ENCODE measurements at regions not wholly inside any gene's neighbourhood (a gene's known extent, or its start where the extent isn't known, plus 50 kb on each side); places are given as distances from the start of the nearest gene placed in this dataset.

DNA sequence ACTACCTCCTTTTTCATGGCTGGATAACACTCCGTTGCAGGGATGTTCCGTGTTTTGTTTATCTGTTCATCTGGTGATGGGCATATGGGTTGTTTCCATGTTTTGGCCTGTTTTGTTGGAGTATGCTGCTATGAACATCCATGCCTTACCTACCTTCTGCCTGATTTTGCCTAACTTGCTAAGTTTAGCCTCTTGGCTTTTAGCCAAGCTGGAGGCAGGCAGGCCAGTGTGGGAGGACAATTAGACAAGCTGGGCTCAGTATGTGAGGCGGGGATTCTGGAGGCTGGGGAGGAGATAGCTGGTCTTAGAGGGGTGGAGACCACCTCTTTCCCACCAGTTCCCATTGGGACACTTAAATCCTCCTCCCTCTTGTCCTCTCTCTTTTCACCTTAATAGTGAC lies 98.4 kb upstream of the WNT4 start:
- H3K9me3 ChIP-seq (ENCODE audit: control insufficient read depth in 2 of 3, low read length in 3 of 3): no peaks in the 10 kb centered on the region
- Mint-ChIP-seq H3K9me3 (no peaks in the 10 kb centered on the region), H3K27ac (no peak overlapping the region), H3K27me3 (peaks cover 0 to 6% (median 0%) of the 10 kb centered on the region in 5 donors), H3K36me3 (no peaks in the 10 kb centered on the region), H3K4me1 (no peaks in the 10 kb centered on the region), H3K4me3 (no peak overlapping the region)
- intact Hi-C loops (cut with micrococcal nuclease): no loop called here
- no peaks in the 10 kb centered on the region for H3K4me1 ChIP-seq (ENCODE audit: control insufficient read depth in 2 of 2, insufficient read depth in 2 of 2, low read length in 2 of 2)
- POLR2A ChIA-PET: no interaction called here
- H3K36me3 ChIP-seq (ENCODE audit: control insufficient read depth in 2 of 3, insufficient read depth in 3 of 3, low read length in 3 of 3): no peaks in the 10 kb centered on the region
- H3K4me3 ChIP-seq (ENCODE audit: low read length): no peak overlapping the region
- no peak for DNase-seq
- ATAC-seq: no peak
- H3K27me3 ChIP-seq (ENCODE audit: control insufficient read depth in 2 of 2, insufficient read depth in 2 of 2, low read length in 2 of 2): no peaks in the 10 kb centered on the region
- no peak overlapping the region for H3K27ac ChIP-seq (ENCODE audit: low read depth, low read length)
- CTCF ChIA-PET: no interaction called here

- no peaks in the 10 kb centered on the region for H3K4me1 ChIP-seq (ENCODE audit: control insufficient read depth in 2 of 2, insufficient read depth in 2 of 2, low read length in 2 of 2)
- Mint-ChIP-seq H3K27me3 (peaks cover 0 to 10% (median 0%) of the 10 kb centered on the region in 5 donors), H3K4me3 (no peak overlapping the region), H3K27ac (no peak overlapping the region), H3K4me1 (no peaks in the 10 kb centered on the region), H3K9me3 (no peaks in the 10 kb centered on the region), H3K36me3 (no peaks in the 10 kb centered on the region)
- no peak overlapping the region for H3K4me3 ChIP-seq (ENCODE audit: low read length)
- CTCF ChIA-PET: no interaction called here
- no peak overlapping the region for H3K27ac ChIP-seq (ENCODE audit: low read depth, low read length)
- no peaks in the 10 kb centered on the region for H3K9me3 ChIP-seq (ENCODE audit: control insufficient read depth in 2 of 3, low read length in 3 of 3)
- DNase-seq (no peak), ATAC-seq (no peak)
- intact Hi-C loops (cut with micrococcal nuclease): no loop called here
- no peaks in the 10 kb centered on the region for H3K27me3 ChIP-seq (ENCODE audit: control insufficient read depth in 2 of 2, insufficient read depth in 2 of 2, low read length in 2 of 2)
- POLR2A ChIA-PET: no interaction called here
- H3K36me3 ChIP-seq (ENCODE audit: control insufficient read depth in 2 of 3, insufficient read depth in 3 of 3, low read length in 3 of 3): no peaks in the 10 kb centered on the region
These were observed 98.9 kb upstream of the WNT4 start for GRCh38 chr1:22241811-22242210.

DNA sequence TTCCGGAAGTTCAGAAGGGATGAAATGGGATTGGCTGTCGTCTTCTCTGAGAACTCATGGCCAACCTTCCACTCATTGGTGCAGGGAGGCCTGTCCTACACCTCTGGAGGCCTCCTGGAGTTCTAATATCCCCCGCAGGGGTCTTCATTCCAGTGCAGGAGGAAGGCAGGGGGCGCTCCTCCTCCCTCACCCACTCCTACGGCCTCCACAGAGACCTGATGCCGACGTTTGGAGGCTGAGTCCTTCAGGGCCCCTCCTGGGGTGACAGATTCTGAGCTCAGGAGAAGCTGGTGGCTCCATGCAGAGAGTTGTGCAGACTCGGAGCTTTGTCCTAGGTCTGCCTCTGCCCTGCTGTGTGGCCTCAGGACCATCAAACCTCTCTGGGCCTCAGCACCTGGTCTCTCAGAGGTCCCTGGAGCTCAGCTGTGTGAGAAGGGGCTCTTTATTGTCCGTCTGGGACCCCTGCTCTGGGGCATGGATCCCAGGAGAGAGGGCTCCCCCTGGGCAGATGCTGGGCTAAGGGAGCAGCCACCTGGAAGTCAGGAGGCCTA lies 102.3 kb upstream of the WNT4 start:
- no peak for DNase-seq
- Histone ChIP-seq H3K9me3 (ENCODE audit: control insufficient read depth in 2 of 3, low read length in 3 of 3) (no peaks in the 10 kb centered on the region), H3K27ac (ENCODE audit: low read depth, low read length) (no peak overlapping the region), H3K4me3 (ENCODE audit: low read length) (no peak overlapping the region), H3K36me3 (ENCODE audit: control insufficient read depth in 2 of 3, insufficient read depth in 3 of 3, low read length in 3 of 3) (no peaks in the 10 kb centered on the region), H3K27me3 (ENCODE audit: control insufficient read depth in 2 of 2, insufficient read depth in 2 of 2, low read length in 2 of 2) (no peaks in the 10 kb centered on the region), H3K4me1 (ENCODE audit: control insufficient read depth in 2 of 2, insufficient read depth in 2 of 2, low read length in 2 of 2) (no peaks in the 10 kb centered on the region)
- no peaks in the 10 kb centered on the region for H3K4me1 Mint-ChIP-seq
- no peaks in the 10 kb centered on the region for H3K36me3 Mint-ChIP-seq
- ChIA-PET POLR2A (no interaction called here), CTCF (no interaction called here)
- no peak for ATAC-seq
- H3K27ac Mint-ChIP-seq: no peak overlapping the region
- peaks cover 0 to 19% (median 5%) of the 10 kb centered on the region in 5 donors for H3K27me3 Mint-ChIP-seq
- intact Hi-C loops (cut with micrococcal nuclease): no loop called here
- no peaks in the 10 kb centered on the region for H3K9me3 Mint-ChIP-seq
- no peak overlapping the region for H3K4me3 Mint-ChIP-seq

DNA sequence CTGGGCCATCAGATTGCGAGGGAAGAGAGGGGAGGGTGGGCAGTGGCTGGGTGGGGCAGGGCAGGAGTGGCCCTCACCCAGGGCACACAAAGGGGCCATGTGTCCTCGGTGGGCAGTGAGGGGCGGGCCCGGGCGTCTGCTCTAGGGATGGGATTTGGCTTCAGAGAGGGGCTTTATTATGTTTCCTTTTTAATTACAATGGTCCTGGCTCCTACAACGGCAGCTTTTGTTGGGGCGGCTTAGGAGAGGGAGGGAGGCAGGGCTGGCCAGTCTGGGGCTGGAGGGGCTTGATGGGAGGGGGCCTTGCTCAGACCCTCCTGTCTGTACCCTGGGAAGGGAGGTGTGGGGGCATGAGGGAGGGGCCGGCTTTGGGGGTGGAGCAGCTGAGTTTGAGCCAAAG lies 102.8 kb upstream of the WNT4 start:
- Mint-ChIP-seq H3K36me3 (no peaks in the 10 kb centered on the region), H3K9me3 (no peaks in the 10 kb centered on the region), H3K4me3 (no peak overlapping the region), H3K4me1 (no peaks in the 10 kb centered on the region), H3K27ac (no peak overlapping the region), H3K27me3 (peaks cover 0 to 22% (median 5%) of the 10 kb centered on the region in 5 donors)
- Histone ChIP-seq H3K27me3 (ENCODE audit: control insufficient read depth in 2 of 2, insufficient read depth in 2 of 2, low read length in 2 of 2) (no peaks in the 10 kb centered on the region), H3K27ac (ENCODE audit: low read depth, low read length) (no peak overlapping the region), H3K36me3 (ENCODE audit: control insufficient read depth in 2 of 3, insufficient read depth in 3 of 3, low read length in 3 of 3) (no peaks in the 10 kb centered on the region), H3K4me1 (ENCODE audit: control insufficient read depth in 2 of 2, insufficient read depth in 2 of 2, low read length in 2 of 2) (no peaks in the 10 kb centered on the region), H3K9me3 (ENCODE audit: control insufficient read depth in 2 of 3, low read length in 3 of 3) (no peaks in the 10 kb centered on the region), H3K4me3 (ENCODE audit: low read length) (no peak overlapping the region)
- CTCF ChIA-PET: no interaction called here
- no peak for ATAC-seq
- intact Hi-C loops (cut with micrococcal nuclease): no loop called here
- no peak for DNase-seq
- POLR2A ChIA-PET: no interaction called here

- no peaks in the 10 kb centered on the region for H3K4me1 Mint-ChIP-seq
- H3K4me3 ChIP-seq (ENCODE audit: low read length): no peak overlapping the region
- H3K4me1 ChIP-seq (ENCODE audit: control insufficient read depth in 2 of 2, insufficient read depth in 2 of 2, low read length in 2 of 2): no peaks in the 10 kb centered on the region
- CTCF ChIA-PET: no interaction called here
- no peaks in the 10 kb centered on the region for H3K36me3 ChIP-seq (ENCODE audit: control insufficient read depth in 2 of 3, insufficient read depth in 3 of 3, low read length in 3 of 3)
- H3K36me3 Mint-ChIP-seq: no peaks in the 10 kb centered on the region
- POLR2A ChIA-PET: no interaction called here
- H3K9me3 ChIP-seq (ENCODE audit: control insufficient read depth in 2 of 3, low read length in 3 of 3): no peaks in the 10 kb centered on the region
- H3K27ac ChIP-seq (ENCODE audit: low read depth, low read length): no peak overlapping the region
- ATAC-seq (no peak), DNase-seq (no peak)
- no peaks in the 10 kb centered on the region for H3K27me3 ChIP-seq (ENCODE audit: control insufficient read depth in 2 of 2, insufficient read depth in 2 of 2, low read length in 2 of 2)
- H3K9me3 Mint-ChIP-seq: no peaks in the 10 kb centered on the region
- no peak overlapping the region for H3K4me3 Mint-ChIP-seq
- intact Hi-C loops (cut with micrococcal nuclease): no loop called here
- no peak overlapping the region for H3K27ac Mint-ChIP-seq
- peaks cover 0 to 24% (median 8%) of the 10 kb centered on the region in 5 donors for H3K27me3 Mint-ChIP-seq
These were observed 104.0 kb upstream of the WNT4 start for GRCh38 chr1:22246755-22247480.

- Histone ChIP-seq H3K27ac (ENCODE audit: low read depth, low read length) (no peak overlapping the region), H3K36me3 (ENCODE audit: control insufficient read depth in 2 of 3, insufficient read depth in 3 of 3, low read length in 3 of 3) (no peaks in the 10 kb centered on the region), H3K27me3 (ENCODE audit: control insufficient read depth in 2 of 2, insufficient read depth in 2 of 2, low read length in 2 of 2) (no peaks in the 10 kb centered on the region), H3K4me3 (ENCODE audit: low read length) (no peak overlapping the region), H3K4me1 (ENCODE audit: control insufficient read depth in 2 of 2, insufficient read depth in 2 of 2, low read length in 2 of 2) (no peaks in the 10 kb centered on the region), H3K9me3 (ENCODE audit: control insufficient read depth in 2 of 3, low read length in 3 of 3) (no peaks in the 10 kb centered on the region)
- Mint-ChIP-seq H3K9me3 (no peaks in the 10 kb centered on the region), H3K4me1 (no peaks in the 10 kb centered on the region), H3K4me3 (no peak overlapping the region), H3K27ac (no peak overlapping the region), H3K36me3 (no peaks in the 10 kb centered on the region), H3K27me3 (peaks cover 2 to 32% (median 15%) of the 10 kb centered on the region in 5 donors)
- ChIA-PET POLR2A (no interaction called here), CTCF (no interaction called here)
- no peak for DNase-seq
- intact Hi-C loops (cut with micrococcal nuclease): no loop called here
- ATAC-seq: no peak
These were observed 104.8 kb upstream of the WNT4 start for GRCh38 chr1:22247527-22248245.

GRCh38 chr1:22248746-22249145 lies 105.8 kb upstream of the WNT4 start:
- Histone ChIP-seq H3K9me3 (ENCODE audit: control insufficient read depth in 2 of 3, low read length in 3 of 3) (no peaks in the 10 kb centered on the region), H3K36me3 (ENCODE audit: control insufficient read depth in 2 of 3, insufficient read depth in 3 of 3, low read length in 3 of 3) (no peaks in the 10 kb centered on the region), H3K27ac (ENCODE audit: low read depth, low read length) (no peak overlapping the region), H3K4me3 (ENCODE audit: low read length) (no peak overlapping the region), H3K4me1 (ENCODE audit: control insufficient read depth in 2 of 2, insufficient read depth in 2 of 2, low read length in 2 of 2) (no peaks in the 10 kb centered on the region), H3K27me3 (ENCODE audit: control insufficient read depth in 2 of 2, insufficient read depth in 2 of 2, low read length in 2 of 2) (no peaks in the 10 kb centered on the region)
- ATAC-seq: no peak
- intact Hi-C loops (cut with micrococcal nuclease): no loop called here
- ChIA-PET CTCF (no interaction called here), POLR2A (no interaction called here)
- no peaks in the 10 kb centered on the region for H3K36me3 Mint-ChIP-seq
- no peaks in the 10 kb centered on the region for H3K4me1 Mint-ChIP-seq
- H3K27me3 Mint-ChIP-seq: peaks cover 10 to 39% (median 23%) of the 10 kb centered on the region in 5 donors
- H3K4me3 Mint-ChIP-seq: no peak overlapping the region
- peaks cover 0 to 1% (median 0%) of the 10 kb centered on the region in 11 donors for H3K9me3 Mint-ChIP-seq
- no peak for DNase-seq
- H3K27ac Mint-ChIP-seq: no peak overlapping the region
